ENCODE measurements at regions not wholly inside any gene's neighbourhood (a gene's known extent, or its start where the extent isn't known, plus 50 kb on each side); places are given as distances from the start of the nearest gene placed in this dataset.

- no peak for DNase-seq (ENCODE audit: low spot score)
Measured at GRCh38 chr2:145288650-145289496, 769.0 kb upstream of the ZEB2 start.

DNA sequence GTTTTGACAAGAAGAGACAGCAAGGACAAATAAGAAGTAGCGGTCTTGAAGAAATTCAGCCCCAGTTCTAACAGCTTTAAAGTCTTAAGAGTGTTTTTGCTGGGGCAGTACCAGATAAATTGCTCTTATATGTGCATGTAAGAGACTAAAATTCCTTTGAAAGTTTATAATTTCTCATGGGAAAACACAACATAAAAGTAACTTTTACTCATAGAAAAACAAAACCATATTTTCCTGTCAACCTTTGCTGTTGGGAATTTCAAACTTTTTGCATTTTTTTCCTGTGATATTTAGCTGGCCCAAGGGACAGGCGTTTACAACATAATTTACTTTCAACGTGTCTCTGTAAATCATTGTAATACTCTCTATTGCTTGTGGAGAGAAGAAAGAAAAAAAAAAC, 767.8 kb upstream of the ZEB2 start:
- no peak for DNase-seq (ENCODE audit: low spot score)

DNA sequence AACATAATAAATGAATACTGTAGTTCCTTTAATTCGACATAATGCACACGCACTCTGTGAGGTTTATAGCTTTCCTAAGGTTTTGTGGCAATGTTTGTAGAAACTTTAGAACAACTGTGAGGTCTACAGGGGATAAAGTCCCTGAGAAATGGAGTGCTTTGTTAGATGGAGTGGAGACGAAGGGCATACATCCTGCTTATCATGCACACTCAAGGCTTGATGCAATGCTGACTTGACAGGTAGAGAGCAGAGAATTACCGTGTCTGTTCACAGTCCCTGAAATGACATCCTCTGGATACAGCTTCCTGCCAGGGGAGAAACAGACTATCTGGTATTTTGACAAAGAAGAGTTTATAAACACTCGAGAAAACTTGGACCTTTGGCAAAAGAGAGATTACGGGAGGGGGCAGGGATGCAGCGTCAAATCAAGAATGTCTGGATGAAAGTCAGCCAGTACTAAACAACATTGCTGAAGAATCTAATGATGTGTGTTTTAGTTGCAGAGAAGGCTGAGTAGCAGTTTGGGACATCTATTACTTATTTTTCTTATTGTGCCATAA, 766.9 kb upstream of the ZEB2 start:
- DNase-seq (ENCODE audit: low spot score) = no peak

DNA sequence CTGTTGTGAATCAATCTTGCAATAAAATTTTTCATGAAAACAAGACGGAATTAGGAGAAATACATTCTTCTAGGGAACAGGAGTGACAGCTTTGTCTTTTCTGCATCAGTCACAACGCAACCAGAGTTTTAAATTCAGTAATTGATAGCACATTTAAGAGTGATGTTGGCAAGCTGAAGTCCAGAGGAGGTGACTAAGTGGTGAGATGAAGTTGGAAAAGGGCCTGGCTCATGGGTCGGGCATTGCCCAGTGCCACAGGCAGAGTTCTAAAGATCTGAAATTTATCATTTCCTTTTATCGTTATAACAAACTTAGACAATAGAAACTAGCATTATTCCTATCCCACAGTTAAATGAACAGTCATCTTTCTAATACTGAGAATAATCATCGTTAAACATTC, 764.6 kb upstream of the ZEB2 start:
- no peak for DNase-seq (ENCODE audit: low spot score)

DNA sequence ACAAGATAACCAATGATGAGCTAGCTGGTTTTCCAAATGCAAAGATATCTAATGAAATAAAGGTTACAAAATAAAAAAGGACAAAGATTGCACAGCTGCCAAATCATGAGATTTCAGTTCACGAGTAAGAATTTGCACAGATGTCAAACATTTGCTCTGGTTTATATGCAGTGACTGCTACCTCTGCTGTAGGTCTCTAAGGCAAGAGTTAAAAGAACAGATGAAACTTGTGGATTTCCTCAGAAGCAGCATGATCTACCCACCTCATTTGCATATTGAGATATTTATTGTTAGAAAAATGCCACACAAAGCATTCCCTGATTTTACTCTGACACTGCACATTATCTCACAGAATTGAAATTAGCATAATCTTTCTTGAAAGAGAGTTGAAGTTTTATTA, 763.2 kb upstream of the ZEB2 start:
- DNase-seq (ENCODE audit: low spot score) = no peak

- DNase-seq (ENCODE audit: low spot score) = no peak
Measured at GRCh38 chr2:145277922-145278321, 758.0 kb upstream of the ZEB2 start.

GRCh38 chr2:145273840-145274239, 753.9 kb upstream of the ZEB2 start:
- peak; percentile 77 for DNase-seq (ENCODE audit: low spot score)

- DNase-seq (ENCODE audit: low spot score) = no peak
Measured at GRCh38 chr2:145268931-145269330, 749.0 kb upstream of the ZEB2 start.

DNA sequence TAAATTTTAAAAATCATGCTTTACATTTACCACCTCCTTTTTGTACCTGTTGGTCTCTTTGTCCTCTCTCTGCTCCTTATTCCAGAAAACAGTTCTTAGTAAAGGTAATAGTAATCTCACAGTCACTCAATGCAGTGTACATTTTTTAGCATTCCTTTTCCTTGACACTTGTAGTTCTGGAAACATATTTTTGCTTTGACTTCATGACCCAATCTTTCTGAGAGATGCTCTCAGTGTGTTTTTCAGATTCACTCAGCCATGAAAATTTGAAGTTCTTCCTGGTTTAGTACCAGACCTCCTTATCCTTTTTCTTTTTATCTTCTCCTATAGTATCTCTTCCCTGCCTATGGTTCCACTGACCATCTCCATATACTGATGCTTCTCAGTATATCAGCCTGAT, 747.5 kb upstream of the ZEB2 start:
- no peak for DNase-seq (ENCODE audit: low spot score)

DNA sequence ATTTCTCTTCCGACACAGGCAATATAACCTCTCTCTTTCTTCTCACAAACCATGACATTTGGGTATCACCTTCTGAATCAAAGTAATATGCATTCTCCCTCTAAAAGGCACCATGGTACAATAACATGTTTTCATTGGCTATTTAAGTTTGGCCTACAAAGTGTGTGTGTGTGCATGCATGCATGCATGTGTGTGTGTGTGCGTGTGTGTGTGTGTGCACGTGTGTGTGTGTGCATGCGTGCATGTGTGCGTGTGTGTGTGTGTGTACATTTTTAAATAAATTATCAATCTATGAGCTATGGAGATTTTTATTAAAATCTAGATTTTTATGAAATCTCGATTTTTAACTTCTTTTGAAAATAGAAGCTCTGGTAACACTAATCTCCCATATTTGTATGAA, 745.3 kb upstream of the ZEB2 start:
- no peak for DNase-seq (ENCODE audit: low spot score)

GRCh38 chr2:145260674-145261073, 740.8 kb upstream of the ZEB2 start:
- DNase-seq (ENCODE audit: low spot score) = no peak

GRCh38 chr2:145260081-145260480, 740.2 kb upstream of the ZEB2 start:
- DNase-seq (ENCODE audit: low spot score) = no peak

DNA sequence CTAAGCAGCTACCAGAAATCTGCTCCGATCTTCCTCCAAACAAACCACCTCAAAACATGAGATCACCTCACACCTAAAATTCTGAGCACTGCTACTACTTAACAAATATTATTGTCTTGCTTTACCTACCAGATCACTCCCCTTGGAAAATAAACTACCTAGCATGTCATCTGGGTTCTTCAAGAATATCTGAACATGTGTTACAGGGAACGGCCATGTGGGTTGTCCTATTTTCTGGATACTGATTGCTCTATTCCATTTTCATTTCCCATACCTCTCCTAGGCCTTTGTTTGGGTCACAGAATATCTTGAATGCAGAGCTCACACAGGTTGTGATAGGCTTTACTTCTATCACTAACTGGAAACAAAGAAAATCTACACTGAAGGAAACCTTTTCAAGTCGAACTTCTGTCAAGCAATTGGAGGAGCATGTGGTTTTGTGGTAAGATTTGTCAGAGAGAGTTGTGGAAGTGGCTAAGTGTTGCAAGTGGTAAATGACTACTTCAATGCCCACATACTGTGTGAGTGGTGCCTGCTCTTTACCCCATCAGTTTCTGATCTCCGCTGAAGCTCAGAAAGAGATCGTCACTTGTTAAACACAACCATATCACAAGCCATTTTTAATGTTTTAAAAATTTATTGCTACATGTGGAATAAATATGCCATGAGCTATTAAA, 739.1 kb upstream of the ZEB2 start:
- peak; percentile 26 for DNase-seq (ENCODE audit: low spot score)

- no peak for DNase-seq (ENCODE audit: low spot score)
Measured at GRCh38 chr2:145257931-145258330, 738.0 kb upstream of the ZEB2 start.

DNA sequence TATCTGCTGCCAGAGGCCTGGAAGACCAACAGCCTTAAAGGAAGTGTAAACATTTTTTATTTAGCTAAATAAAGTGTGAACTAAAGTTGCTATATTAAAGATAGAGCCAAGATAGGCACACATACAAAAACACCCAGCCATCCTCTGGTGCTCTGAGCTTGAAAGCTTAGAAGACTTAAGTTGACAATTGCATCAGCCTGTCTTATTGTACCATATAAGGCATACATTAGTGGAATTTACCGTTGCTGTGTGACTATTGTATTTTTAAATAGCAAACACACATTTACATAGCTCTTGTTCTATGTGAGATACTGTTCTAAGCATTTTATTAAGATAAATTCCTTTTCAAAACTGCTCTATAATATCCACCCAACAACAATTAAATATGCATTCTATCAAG, 736.6 kb upstream of the ZEB2 start:
- DNase-seq (ENCODE audit: low spot score) = no peak

DNA sequence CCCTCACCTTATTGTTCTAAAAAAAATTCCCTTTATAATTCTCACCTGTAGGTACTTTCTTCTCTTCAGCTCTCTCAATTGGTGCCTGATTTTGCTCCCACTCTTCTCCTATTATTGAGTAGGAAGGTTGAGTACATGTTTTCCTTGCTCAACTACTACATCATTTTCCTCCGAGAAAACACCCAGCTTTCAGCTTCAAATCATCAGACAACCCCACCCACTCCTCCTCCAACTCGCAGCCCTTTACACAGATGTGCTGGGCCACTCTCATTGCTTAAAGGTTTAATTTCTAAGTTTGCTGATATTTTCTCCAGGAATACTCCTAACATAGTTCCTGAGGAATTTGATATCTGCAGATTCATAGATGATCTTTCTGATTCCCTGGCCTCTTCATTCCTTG, 734.4 kb upstream of the ZEB2 start:
- DNase-seq (ENCODE audit: low spot score) = no peak

- DNase-seq (ENCODE audit: low spot score) = no peak
Measured at GRCh38 chr2:145253492-145253891, 733.6 kb upstream of the ZEB2 start.

DNA sequence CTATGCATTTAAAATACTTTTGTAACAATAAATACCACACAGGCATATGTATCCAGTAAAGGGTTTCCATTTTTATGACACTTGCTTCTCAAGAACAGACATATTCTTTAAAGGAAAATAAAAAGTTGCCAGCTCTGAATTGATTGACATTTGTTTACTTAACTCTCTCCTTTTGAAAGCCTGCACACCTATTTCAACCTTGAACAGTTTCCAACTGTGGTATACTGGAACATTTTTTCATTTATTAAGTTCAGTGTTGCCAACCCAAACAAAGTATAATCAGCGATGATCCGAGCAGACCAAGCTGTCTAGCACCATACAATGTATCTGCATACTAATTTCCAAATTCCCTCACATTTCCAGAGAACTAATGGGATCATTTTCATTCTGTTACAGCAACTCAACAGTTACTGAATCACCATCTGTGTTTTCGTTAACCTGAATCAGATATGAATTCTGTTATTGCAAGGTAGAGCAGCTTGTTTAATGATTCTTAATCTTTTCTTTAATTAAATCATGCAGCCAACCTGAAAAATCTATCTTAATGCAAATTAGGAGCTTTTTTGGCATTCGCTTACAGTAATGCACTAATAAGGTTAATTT, 725.5 kb upstream of the ZEB2 start:
- DNase-seq (ENCODE audit: low spot score) = no peak

DNA sequence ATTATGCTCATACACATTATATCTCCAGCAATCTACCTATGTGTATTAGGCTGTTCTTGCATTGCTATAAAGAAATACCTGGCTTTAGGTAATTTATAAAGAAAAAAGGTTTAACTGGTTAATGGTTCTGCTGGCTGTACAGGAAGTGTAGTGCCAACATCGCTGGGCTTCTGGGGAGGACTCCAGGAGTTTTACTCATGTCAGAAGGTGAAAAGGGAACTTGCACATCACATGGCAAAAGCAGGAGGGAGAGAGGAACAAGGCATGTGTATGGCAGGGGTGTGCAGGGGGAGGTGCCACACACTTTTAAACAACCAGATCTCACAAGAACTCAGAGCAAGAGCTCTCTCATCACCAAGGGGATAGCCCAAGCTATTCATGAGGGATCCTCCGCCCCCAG, 715.4 kb upstream of the ZEB2 start:
- no peak for DNase-seq (ENCODE audit: low spot score)

DNA sequence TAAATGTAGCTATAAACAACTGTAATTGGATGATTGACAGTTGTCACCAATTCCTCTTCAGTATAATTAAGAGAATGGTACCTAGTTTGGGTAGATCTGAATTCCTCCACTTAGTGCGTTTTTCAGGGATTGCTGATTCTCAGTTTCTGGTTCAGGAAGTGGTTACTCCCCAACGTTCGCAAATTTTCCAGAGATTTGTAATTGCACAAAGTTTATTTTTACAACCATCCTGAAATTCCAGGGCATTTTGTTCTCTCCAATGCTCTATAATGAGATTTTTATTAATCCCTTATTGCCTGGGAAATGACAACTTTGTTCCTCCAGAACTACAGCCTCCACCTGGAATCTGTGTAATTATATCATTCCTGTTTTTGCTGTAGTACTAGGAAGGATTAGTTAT, 710.6 kb upstream of the ZEB2 start:
- DNase-seq (ENCODE audit: low spot score) = peak; percentile 18

DNA sequence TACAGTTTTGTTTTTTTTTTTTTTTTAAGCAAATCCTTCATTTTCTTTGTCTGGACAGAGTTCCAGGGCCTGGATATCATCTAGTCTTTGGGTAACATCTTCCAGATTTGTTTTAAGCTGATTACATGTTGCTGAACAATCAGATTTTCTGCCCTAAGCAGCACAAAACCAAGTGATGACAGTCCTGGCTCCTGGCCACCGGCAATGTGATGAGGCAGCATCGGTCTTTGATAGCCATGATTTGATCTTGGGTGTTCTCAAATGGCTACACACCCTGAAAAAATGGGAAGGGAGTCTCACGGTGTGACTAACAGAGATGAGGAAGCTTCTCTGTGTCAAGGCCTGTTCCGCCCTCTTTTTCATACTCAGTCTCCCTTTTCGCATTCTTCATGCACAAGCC, 708.6 kb upstream of the ZEB2 start:
- no peak for DNase-seq (ENCODE audit: low spot score)

DNA sequence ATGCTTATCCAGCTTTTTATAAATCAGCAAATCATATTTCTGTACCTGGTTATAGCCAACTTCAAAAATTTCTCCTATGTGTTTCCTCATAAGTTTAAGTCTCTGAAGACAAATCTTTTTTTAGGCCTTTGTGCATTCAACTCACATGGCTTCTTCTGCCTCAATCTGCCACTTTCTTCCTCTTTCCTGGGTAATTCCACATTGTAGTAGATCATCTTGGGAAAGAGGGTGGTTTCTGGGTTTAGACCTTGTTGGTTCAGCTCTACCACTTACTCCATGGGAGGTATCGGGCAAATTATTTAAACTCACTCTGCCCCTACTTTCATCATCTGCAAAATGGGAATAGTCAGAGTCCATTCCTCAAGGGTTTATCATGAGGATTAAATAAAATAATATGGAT, 707.0 kb upstream of the ZEB2 start:
- no peak for DNase-seq (ENCODE audit: low spot score)

DNA sequence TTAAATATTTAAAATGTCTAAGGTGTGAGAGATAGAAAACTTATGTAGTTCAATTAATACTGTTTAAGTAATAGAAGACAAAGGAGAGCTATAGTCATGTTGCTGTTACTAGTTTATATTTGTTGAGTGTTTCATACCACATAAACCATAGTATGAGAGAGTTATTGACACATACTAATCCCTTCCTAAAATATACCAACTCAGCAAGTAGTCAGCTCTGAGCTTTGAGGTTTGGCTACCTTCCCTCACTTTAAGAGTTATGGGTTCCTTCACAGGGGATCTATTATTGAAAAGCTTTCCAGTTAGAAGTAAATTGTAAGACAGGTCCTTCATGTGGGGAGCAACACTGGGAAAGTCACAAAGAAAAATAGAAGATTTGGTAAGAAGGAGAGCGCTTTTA, 701.6 kb upstream of the ZEB2 start:
- DNase-seq (ENCODE audit: low spot score) = no peak
